A549 (cell line): ENCODE measurements at regions not wholly inside any gene's neighbourhood (a gene's known extent, or its start where the extent isn't known, plus 50 kb on each side); places are given as distances from the start of the nearest gene placed in this dataset.

Source experiments
- BHLHE40 ChIP-seq: IDR thresholded peaks from 2 replicates; pipeline ENCODE4 v1.6.1; 2012; ENCODE audit warnings: low read depth, low read length, inconsistent platforms
- CEBPB ChIP-seq, 2 experiments: fragments of >200 bp in 1 of 2; sonication (Bioruptor Twin) in 1 of 2; formaldehyde crosslinking in 1 of 2; IDR thresholded peaks; 2 replicates each; pipeline ENCODE4 v1.6.1; 2012 to 2016
- CTCF ChIP-seq: fragments of >200 bp; sonication (Bioruptor Twin); formaldehyde crosslinking; IDR thresholded peaks from 3 replicates; pipeline ENCODE4 v1.5.1; 2016
- MAX ChIP-seq: IDR thresholded peaks from 2 replicates; pipeline ENCODE4 v1.6.1; 2012
- PBX3 ChIP-seq: IDR thresholded peaks from 2 replicates; pipeline ENCODE4 v1.6.1; 2012
- POLR2A ChIP-seq: IDR thresholded peaks from 2 replicates; pipeline ENCODE4 v1.6.1; 2012; ENCODE audit warnings: mild to moderate bottlenecking, low read length
- RAD21 ChIP-seq, 2 experiments: fragments of >200 bp in 1 of 2; sonication (Bioruptor Twin) in 1 of 2; formaldehyde crosslinking in 1 of 2; IDR thresholded peaks in 1 of 2; conservative IDR thresholded peaks in 1 of 2; 2 replicates in 1 of 2; 3 replicates in 1 of 2; pipeline ENCODE4 v1.6.1; 2012 to 2018; ENCODE audit warnings: inconsistent platforms in 1 of 2

- TF ChIP-seq CTCF (no peak), RAD21 (conservative IDR thresholded peaks at IDR 0.05 in 1 of 2, IDR thresholded peaks at IDR 0.05 in 1 of 2) (no peak), BHLHE40 (no peak), POLR2A (no peak), MAX (no peak), CEBPB (IDR thresholded peaks at IDR 0.05) (no peak), PBX3 (no peak)
These were observed 967.6 kb upstream of the GJE1 start for GRCh38 chr6:141165002-141165665.
